H1 (cell line): ENCODE measurements at regions not wholly inside any gene's neighbourhood (a gene's known extent, or its start where the extent isn't known, plus 50 kb on each side); places are given as distances from the start of the nearest gene placed in this dataset.

Experiments
- ATF2 ChIP-seq: IDR thresholded peaks from 2 replicates; pipeline ENCODE4 v1.6.1; 2012; ENCODE audit warnings: low read length, inconsistent platforms
- CHD1 ChIP-seq: IDR thresholded peaks from 2 replicates; pipeline ENCODE4 v1.6.1; 2012; ENCODE audit warnings: low read depth, low read length, improper control_type of control experiment
- GTF2F1 ChIP-seq: IDR thresholded peaks from 2 replicates; pipeline ENCODE4 v1.6.1; 2012; ENCODE audit warnings: low read depth, low read length, improper control_type of control experiment, borderline replicate concordance
- KDM5A ChIP-seq: fragments of 200-600 bp; IDR thresholded peaks from 2 replicates; pipeline ENCODE4 v1.7.1; 2012; ENCODE audit warnings: mild to moderate bottlenecking, low read length, inconsistent platforms, mixed read lengths
- NRF1 ChIP-seq: IDR thresholded peaks from 2 replicates; pipeline ENCODE4 v1.6.1; 2011; ENCODE audit warnings: mild to moderate bottlenecking, low read depth, low read length, improper control_type of control experiment
- PHF8 ChIP-seq: fragments of 200-600 bp; sonication (generic); conservative IDR thresholded peaks from 2 replicates; pipeline ENCODE4 v1.7.1; 2012; ENCODE audit warnings: low read depth, mild to moderate bottlenecking, inconsistent platforms, low read length, moderate library complexity

DNA sequence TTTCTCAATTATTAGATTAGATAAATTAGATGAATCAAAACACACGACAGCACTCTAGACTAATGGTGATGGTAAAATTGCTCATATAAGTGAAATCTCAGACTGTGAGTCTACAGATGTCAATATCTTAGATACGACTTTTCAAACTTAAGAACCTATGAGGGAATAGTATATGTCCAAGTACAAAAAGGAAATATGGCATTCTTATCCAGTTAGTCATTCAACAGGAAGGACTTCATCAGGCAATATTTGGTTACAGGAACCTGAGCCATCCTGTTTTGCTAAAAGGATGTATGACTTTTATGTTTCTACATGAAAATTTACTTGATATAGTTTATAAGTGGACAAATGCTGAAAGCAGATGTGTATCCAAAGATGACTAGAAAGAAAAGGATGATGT lies 107.0 kb downstream of the CT47B1 start (continued):
- TF ChIP-seq ATF2 (no peak), NRF1 (no peak), CHD1 (no peak), KDM5A (no peak), GTF2F1 (no peak), PHF8 (no peak)
